ENCODE measurements at regions not wholly inside any gene's neighbourhood (a gene's known extent, or its start where the extent isn't known, plus 50 kb on each side); places are given as distances from the start of the nearest gene placed in this dataset.
A peak's percentile ranks its signal among the peaks of the same experiment; 100 is the strongest.

GRCh38 chrX:40912166-40912565, 173.1 kb upstream of the USP9X start:
- H2BK5ac ChIP-seq (ENCODE audit: low read depth, low read length), result no peak overlapping the region
- no peaks in the 10 kb centered on the region for H3K23me2 ChIP-seq (ENCODE audit: low read depth, low read length)
- H2BK12ac ChIP-seq (ENCODE audit: low read depth, low read length), result 0 out of 2 replicates have a peak overlapping the region, but pooled peaks have one; percentile 75
- H3K4me3 ChIP-seq (ENCODE audit: extremely low read depth in 1 of 4, insufficient read depth in 2 of 4, low read depth in 3 of 4, low read length in 4 of 4), result no peak overlapping the region
- H4K91ac ChIP-seq (replicated peaks; ENCODE audit: insufficient read length, low read length), result peak overlapping the region; percentile 85
- no peak overlapping the region for H3K14ac ChIP-seq (ENCODE audit: insufficient read length)
- H2BK120ac ChIP-seq (replicated peaks; ENCODE audit: low read depth, low read length), result no peak overlapping the region
- 0 out of 7 replicates have a peak, but pooled peaks cover 0 to 2% (median 0%) of the 10 kb centered on the region in 4 experiments for H3K4me1 ChIP-seq (replicated peaks in 1 of 4; ENCODE audit: control insufficient read depth in 3 of 4, insufficient read depth in 4 of 4, low read length in 3 of 4)
- H2BK20ac ChIP-seq (ENCODE audit: low read length), result no peak overlapping the region
- H3K56ac ChIP-seq (replicated peaks; ENCODE audit: insufficient read length, low read depth, low read length), result no peak overlapping the region
- no peaks in the 10 kb centered on the region for H3K9me3 ChIP-seq (ENCODE audit: insufficient read depth in 2 of 2, low read depth in 1 of 2, low read length in 1 of 2)
- no peaks in the 10 kb centered on the region for H3K36me3 ChIP-seq (ENCODE audit: control insufficient read depth in 2 of 4, insufficient read depth in 4 of 4, low read length in 3 of 4)
- H2AK5ac ChIP-seq (ENCODE audit: low read depth, low read length), result no peak overlapping the region
- H3K23ac ChIP-seq (ENCODE audit: insufficient read length), result no peak overlapping the region
- no peaks in the 10 kb centered on the region for H3K79me1 ChIP-seq (ENCODE audit: low read depth, low read length)
- ChIA-PET POLR2A (ENCODE audit: partially characterized antibody) (no interaction called here), CTCF (ENCODE audit: partially characterized antibody) (no interaction called here)
- no peak overlapping the region for H3K4ac ChIP-seq (replicated peaks; ENCODE audit: insufficient read length, low read depth, low read length)
- H2AFZ ChIP-seq (ENCODE audit: low read length), result peak overlapping the region; percentile 62; the same call in 1 of the 2 replicates
- H3K18ac ChIP-seq (ENCODE audit: extremely low read depth, low read length), result no peak overlapping the region
- H3K79me2 ChIP-seq (ENCODE audit: control insufficient read depth in 1 of 2, insufficient read depth in 2 of 2, low read length in 2 of 2), result no peaks in the 10 kb centered on the region
- H3K4me2 ChIP-seq (ENCODE audit: insufficient read depth in 1 of 2, low read depth in 2 of 2, low read length in 2 of 2), result no peak overlapping the region
- WGBS, 2 experiments (ENCODE audit: extremely low coverage in 1 of 2, insufficient coverage in 1 of 2, insufficient read length in 1 of 2, insufficient replicate concordance in 2 of 2, low coverage in 1 of 2, low lambda C conversion rate in 2 of 2, missing lambda C conversion rate in 1 of 2), result 80% methylated on average over 4 of the region's 4 CpGs; no CpG with 5 or more reads in 1 of the 2 experiments
- no peak overlapping the region for H3K9ac ChIP-seq (replicated peaks in 1 of 4; ENCODE audit: extremely low read depth in 1 of 4, low read depth in 3 of 4, low read length in 3 of 4)
- no peak overlapping the region for H4K5ac ChIP-seq (ENCODE audit: insufficient read length, low read depth, low read length)
- no peaks in the 10 kb centered on the region for H3K27me3 ChIP-seq (replicated peaks in 1 of 4; ENCODE audit: control insufficient read depth in 3 of 4, extremely low read depth in 1 of 4, insufficient read depth in 3 of 4, low read length in 3 of 4)
- H3K27ac ChIP-seq (ENCODE audit: low read depth, low read length), result no peak overlapping the region
- DNase-seq (ENCODE audit: low read depth in 1 of 2, low spot score in 2 of 2) (no peak), FAIRE-seq (no peak)
- H2BK15ac ChIP-seq (ENCODE audit: low read length), result no peak overlapping the region
- no peak overlapping the region for H4K8ac ChIP-seq (ENCODE audit: extremely low read depth, insufficient read depth, low read length)
- H4K20me1 ChIP-seq (replicated peaks in 1 of 2; ENCODE audit: control insufficient read depth in 1 of 2, insufficient read depth in 2 of 2, low read length in 2 of 2), result no peaks in the 10 kb centered on the region
- TF ChIP-seq SAP30 (IDR thresholded peaks at IDR 0.05; ENCODE audit: insufficient read depth, insufficient replicate concordance, low read length) (no peak), NANOG (IDR thresholded peaks at IDR 0.05; ENCODE audit: insufficient read depth, low read depth, low read length, poor library complexity, severe bottlenecking) (no peak), CTBP2 (IDR thresholded peaks at IDR 0.05; ENCODE audit: borderline replicate concordance, insufficient read depth, insufficient read length, low read length) (no peak), NRF1 (IDR thresholded peaks at IDR 0.05; ENCODE audit: low read depth, low read length) (no peak), BRCA1 (IDR thresholded peaks at IDR 0.05; ENCODE audit: low read depth, low read length) (no peak), EP300 (IDR thresholded peaks at IDR 0.05; ENCODE audit: borderline replicate concordance in 1 of 2, low read depth in 2 of 2, low read length in 2 of 2) (no peak), E2F6 (IDR thresholded peaks at IDR 0.05) (no peak), RAD21 (IDR thresholded peaks at IDR 0.05 in 1 of 2, conservative IDR thresholded peaks at IDR 0.05 in 1 of 2; ENCODE audit: low read depth in 2 of 2, low read length in 2 of 2) (no peak), JUND (IDR thresholded peaks at IDR 0.05; ENCODE audit: low read length) (no peak), SP1 (IDR thresholded peaks at IDR 0.05; ENCODE audit: low read depth, low read length) (no peak), JUN (IDR thresholded peaks at IDR 0.05; ENCODE audit: low read depth, low read length) (no peak), CBX5 (IDR thresholded peaks at IDR 0.05; ENCODE audit: low read depth, low read length) (no peak), TAF7 (optimal IDR thresholded peaks at IDR 0.05; ENCODE audit: borderline replicate concordance, low read depth, low read length) (no peak)

Measured in H1 (cell line).